ENCODE measurements at regions not wholly inside any gene's neighbourhood (a gene's known extent, or its start where the extent isn't known, plus 50 kb on each side); places are given as distances from the start of the nearest gene placed in this dataset.

- H3K4me1 Mint-ChIP-seq = no peaks in the 10 kb centered on the region
- no peaks in the 10 kb centered on the region for H3K4me1 ChIP-seq (ENCODE audit: control insufficient read depth in 2 of 2, insufficient read depth in 2 of 2, low read length in 2 of 2)
- H3K36me3 ChIP-seq (replicated peaks in 1 of 2; ENCODE audit: control extremely low read depth in 1 of 2, control insufficient read depth in 1 of 2, extremely low read depth in 1 of 2, insufficient read depth in 2 of 2, low read length in 1 of 2) = no peaks in the 10 kb centered on the region
- no peaks in the 10 kb centered on the region for H3K79me2 ChIP-seq (ENCODE audit: control insufficient read depth, insufficient read depth, low read length)
- CTCF ChIA-PET = no interaction called here
- H3K27ac ChIP-seq (ENCODE audit: low read length in 2 of 2) = no peak overlapping the region
- intact Hi-C loops (cut with micrococcal nuclease) = no loop called here
- ATAC-seq (ENCODE audit: low read depth) = no peak
- no peak overlapping the region for H3K4me3 Mint-ChIP-seq
- H3K4me3 ChIP-seq (ENCODE audit: control extremely low read depth in 1 of 5, extremely low read depth in 1 of 5, insufficient read depth in 1 of 5, low read depth in 2 of 5, low read length in 4 of 5) = no peak overlapping the region
- no peaks in the 10 kb centered on the region for H3K27me3 Mint-ChIP-seq
- H3K27ac Mint-ChIP-seq = no peak overlapping the region
- H3K9me3 ChIP-seq (ENCODE audit: control extremely low read depth in 1 of 3, control insufficient read depth in 2 of 3, insufficient read depth in 1 of 3, low read length in 2 of 3) = no peaks in the 10 kb centered on the region
- WGBS (ENCODE audit: insufficient coverage) = no CpG with 5 or more reads among the region's 2 CpGs
- H3K9me3 Mint-ChIP-seq (ENCODE audit: insufficient read depth) = no peaks in the 10 kb centered on the region
- H2AFZ ChIP-seq (ENCODE audit: insufficient read depth, low read depth, low read length, poor library complexity, severe bottlenecking) = no peak overlapping the region
- H3K27me3 ChIP-seq (replicated peaks in 1 of 4; ENCODE audit: control extremely low read depth in 1 of 4, control insufficient read depth in 3 of 4, insufficient read depth in 4 of 4, low read length in 3 of 4) = no peaks in the 10 kb centered on the region
- no peak for DNase-seq
- no peaks in the 10 kb centered on the region for H4K20me1 ChIP-seq (ENCODE audit: control insufficient read depth, insufficient read depth, low read length, poor library complexity, severe bottlenecking)
- TF ChIP-seq CTCF (IDR thresholded peaks at IDR 0.05) (no peak), EZH2 (IDR thresholded peaks at IDR 0.05; ENCODE audit: borderline replicate concordance, insufficient read depth, low read depth, low read length, poor library complexity, severe bottlenecking) (no peak)
- POLR2A ChIA-PET = no interaction called here
- H3K9ac ChIP-seq (ENCODE audit: low read length) = no peak overlapping the region
- no peak overlapping the region for H3K4me2 ChIP-seq (replicated peaks; ENCODE audit: low read depth, low read length, poor library complexity, severe bottlenecking)
Observed at GRCh38 chr2:163314712-163315111, 421.1 kb downstream of the FIGN start.

GRCh38 chr2:163312713-163313112 is 423.1 kb downstream of the FIGN start:
- CTCF ChIA-PET = no interaction called here
- H3K4me2 ChIP-seq (replicated peaks; ENCODE audit: low read depth, low read length, poor library complexity, severe bottlenecking) = no peak overlapping the region
- H3K4me3 Mint-ChIP-seq = no peak overlapping the region
- H3K79me2 ChIP-seq (ENCODE audit: control insufficient read depth, insufficient read depth, low read length) = no peaks in the 10 kb centered on the region
- H3K27me3 Mint-ChIP-seq = no peaks in the 10 kb centered on the region
- H3K27ac Mint-ChIP-seq = no peak overlapping the region
- intact Hi-C loops (cut with micrococcal nuclease) = no loop called here
- DNase-seq (no peak), ATAC-seq (ENCODE audit: low read depth) (no peak)
- no peaks in the 10 kb centered on the region for H3K4me1 ChIP-seq (ENCODE audit: control insufficient read depth in 2 of 2, insufficient read depth in 2 of 2, low read length in 2 of 2)
- H3K9ac ChIP-seq (ENCODE audit: low read length) = no peak overlapping the region
- no peak overlapping the region for H2AFZ ChIP-seq (ENCODE audit: insufficient read depth, low read depth, low read length, poor library complexity, severe bottlenecking)
- POLR2A ChIA-PET = no interaction called here
- H3K27ac ChIP-seq (ENCODE audit: low read length in 2 of 2) = no peak overlapping the region
- no peaks in the 10 kb centered on the region for H3K27me3 ChIP-seq (replicated peaks in 1 of 4; ENCODE audit: control extremely low read depth in 1 of 4, control insufficient read depth in 3 of 4, insufficient read depth in 4 of 4, low read length in 3 of 4)
- H3K9me3 ChIP-seq (ENCODE audit: control extremely low read depth in 1 of 3, control insufficient read depth in 2 of 3, insufficient read depth in 1 of 3, low read length in 2 of 3) = no peaks in the 10 kb centered on the region
- TF ChIP-seq EZH2 (IDR thresholded peaks at IDR 0.05; ENCODE audit: borderline replicate concordance, insufficient read depth, low read depth, low read length, poor library complexity, severe bottlenecking) = no peak
- no peak for TF ChIP-seq CTCF (IDR thresholded peaks at IDR 0.05)
- no peak overlapping the region for H3K4me3 ChIP-seq (ENCODE audit: control extremely low read depth in 1 of 5, extremely low read depth in 1 of 5, insufficient read depth in 1 of 5, low read depth in 2 of 5, low read length in 4 of 5)
- H3K36me3 ChIP-seq (replicated peaks in 1 of 2; ENCODE audit: control extremely low read depth in 1 of 2, control insufficient read depth in 1 of 2, extremely low read depth in 1 of 2, insufficient read depth in 2 of 2, low read length in 1 of 2) = no peaks in the 10 kb centered on the region
- no peaks in the 10 kb centered on the region for H4K20me1 ChIP-seq (ENCODE audit: control insufficient read depth, insufficient read depth, low read length, poor library complexity, severe bottlenecking)
- H3K4me1 Mint-ChIP-seq = no peaks in the 10 kb centered on the region
- H3K9me3 Mint-ChIP-seq (ENCODE audit: insufficient read depth) = no peaks in the 10 kb centered on the region
- WGBS (ENCODE audit: insufficient coverage) = no CpG with 5 or more reads among the region's 1 CpG
